Activated CD8-positive, alpha-beta T cell treated with anti-CD3 and anti-CD28 coated beads for 36 hours (primary cell): ENCODE measurements at regions not wholly inside any gene's neighbourhood (a gene's known extent, or its start where the extent isn't known, plus 50 kb on each side); places are given as distances from the start of the nearest gene placed in this dataset.

Experiments used
- ATAC-seq: fragments of 200-7000 bp; cut with Tn5 transposase; one replicate; pipeline ENCODE4 v1.10.0; 2021; ENCODE audit warnings: mild to moderate bottlenecking, moderate library complexity
- CTCF ChIA-PET: fragments of 350-600 bp; sonication (Branson Sonifier 250); formaldehyde crosslinking; loops from one replicate; lab custom pipeline; 2021; ENCODE audit warnings: antibody characterized with exemption; lab: Charles Lee
- POLR2A ChIA-PET: fragments of 350-600 bp; sonication (Branson Sonifier 250); formaldehyde crosslinking; loops from one replicate; lab custom pipeline; 2021; ENCODE audit warnings: antibody characterized with exemption; lab: Charles Lee
- DNase-seq: peaks from one replicate; pipeline ENCODE4 v3.0.0-alpha.2; 2020
- H3K27ac Mint-ChIP-seq: one replicate; pipeline ENCODE4 v1.8.0; 2021; ENCODE audit warnings: mild to moderate bottlenecking, mixed read lengths
- H3K27me3 Mint-ChIP-seq: one replicate; pipeline ENCODE4 v1.8.0; 2021; ENCODE audit warnings: mixed read lengths
- H3K36me3 Mint-ChIP-seq: one replicate; pipeline ENCODE4 v1.8.0; 2021; ENCODE audit warnings: low read depth, mixed read lengths
- H3K4me1 Mint-ChIP-seq: one replicate; pipeline ENCODE4 v1.8.0; 2021; ENCODE audit warnings: low read depth, mixed read lengths
- H3K4me3 Mint-ChIP-seq: one replicate; pipeline ENCODE4 v1.8.0; 2021; ENCODE audit warnings: mild to moderate bottlenecking, moderate library complexity, mixed read lengths
- H3K9me3 Mint-ChIP-seq: one replicate; pipeline ENCODE4 v1.8.0; 2021; ENCODE audit warnings: mixed read lengths
- CTCF ChIP-seq: fragments of 200-600 bp; IDR thresholded peaks from one replicate; pipeline ENCODE4 v1.8.0; 2022; ENCODE audit warnings: antibody characterized with exemption, mild to moderate bottlenecking
- intact Hi-C: fragments of 100-400 bp; cut with micrococcal nuclease; formaldehyde crosslinking; loops from one replicate; pipeline ENCODE4 v1.10.0; 2022

DNA sequence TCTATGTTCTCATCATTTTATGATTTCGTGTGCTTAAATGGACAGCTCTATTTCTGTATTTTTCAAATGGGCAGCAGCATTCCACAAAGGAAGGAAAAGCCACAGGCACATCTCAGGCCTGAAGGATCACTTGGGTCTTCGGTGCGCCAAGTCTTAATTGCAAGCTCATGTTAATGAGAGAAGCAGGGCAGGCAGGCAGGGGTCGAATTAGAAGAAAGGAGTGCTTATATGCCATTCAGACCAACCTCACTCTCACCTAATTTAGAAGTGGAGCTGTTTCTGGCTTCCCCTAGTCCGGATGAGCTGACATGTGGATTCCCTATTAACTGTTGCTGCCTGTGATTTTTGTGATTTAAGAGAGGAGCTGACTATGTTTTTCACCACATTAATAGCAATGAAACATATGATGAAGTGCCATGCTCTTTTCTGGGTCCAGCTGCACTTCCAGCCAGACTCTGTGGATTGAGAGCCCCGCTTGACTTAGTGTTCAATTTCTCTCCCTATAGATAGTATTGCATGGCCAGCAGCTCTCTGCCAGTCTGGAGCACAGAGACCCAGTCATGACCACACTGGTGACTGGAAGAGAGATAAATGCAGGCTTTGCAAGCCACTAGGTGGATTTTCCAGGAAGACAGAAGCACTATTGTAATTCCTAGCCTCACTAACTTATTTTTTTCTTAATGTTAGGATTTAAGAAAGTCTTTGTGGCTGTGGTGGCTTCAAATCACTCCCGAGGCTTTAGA, 373.9 kb upstream of the FAT3 start:
- ChIA-PET POLR2A (no interaction called here), CTCF (no interaction called here)
- no peaks in the 10 kb centered on the region for H3K36me3 Mint-ChIP-seq
- peaks cover 2% of the 10 kb centered on the region for H3K9me3 Mint-ChIP-seq
- TF ChIP-seq CTCF = no peak
- ATAC-seq (no peak), DNase-seq (no peak)
- intact Hi-C loops = no loop called here
- H3K4me3 Mint-ChIP-seq = no peak overlapping the region
- no peak overlapping the region for H3K27ac Mint-ChIP-seq
- H3K4me1 Mint-ChIP-seq = no peaks in the 10 kb centered on the region
- no peaks in the 10 kb centered on the region for H3K27me3 Mint-ChIP-seq

GRCh38 chr11:91850021-91850420, 374.6 kb upstream of the FAT3 start:
- ChIA-PET CTCF (no interaction called here), POLR2A (no interaction called here)
- no peaks in the 10 kb centered on the region for H3K27me3 Mint-ChIP-seq
- intact Hi-C loops = no loop called here
- no peak overlapping the region for H3K4me3 Mint-ChIP-seq
- DNase-seq (no peak), ATAC-seq (no peak)
- H3K36me3 Mint-ChIP-seq = no peaks in the 10 kb centered on the region
- no peak overlapping the region for H3K27ac Mint-ChIP-seq
- peaks cover 2% of the 10 kb centered on the region for H3K9me3 Mint-ChIP-seq
- H3K4me1 Mint-ChIP-seq = no peaks in the 10 kb centered on the region
- no peak for TF ChIP-seq CTCF

- H3K4me1 Mint-ChIP-seq = no peaks in the 10 kb centered on the region
- no peak for ATAC-seq
- H3K27me3 Mint-ChIP-seq = no peaks in the 10 kb centered on the region
- DNase-seq = no peak
- ChIA-PET POLR2A (no interaction called here), CTCF (no interaction called here)
- peaks cover 6% of the 10 kb centered on the region for H3K9me3 Mint-ChIP-seq
- intact Hi-C loops = no loop called here
- no peak overlapping the region for H3K27ac Mint-ChIP-seq
- no peaks in the 10 kb centered on the region for H3K36me3 Mint-ChIP-seq
- TF ChIP-seq CTCF = no peak
- H3K4me3 Mint-ChIP-seq = no peak overlapping the region
Observed at GRCh38 chr11:91846649-91847048, 378.0 kb upstream of the FAT3 start.

DNA sequence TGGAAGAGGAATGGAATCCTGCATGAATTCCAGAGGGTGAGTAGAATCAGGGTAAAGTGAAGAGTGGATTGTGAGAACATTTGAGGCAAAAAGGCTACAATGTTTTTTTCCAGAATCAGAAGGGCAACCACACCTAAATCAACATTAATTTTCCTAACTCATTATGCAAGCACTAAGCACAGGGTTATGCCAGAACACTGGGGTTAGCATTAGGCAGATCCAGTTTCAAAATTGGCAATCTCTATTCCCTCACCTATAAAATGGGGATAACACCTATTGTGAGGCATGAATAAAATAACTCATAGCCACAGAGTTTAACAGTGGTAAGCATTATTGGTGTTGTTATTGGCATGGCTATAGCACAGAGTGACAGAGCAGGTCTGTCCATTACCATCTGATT, 378.6 kb upstream of the FAT3 start:
- POLR2A ChIA-PET = no interaction called here
- intact Hi-C loops = no loop called here
- Mint-ChIP-seq H3K27ac (no peak overlapping the region), H3K36me3 (no peaks in the 10 kb centered on the region), H3K9me3 (peaks cover 6% of the 10 kb centered on the region), H3K4me1 (no peaks in the 10 kb centered on the region), H3K4me3 (no peak overlapping the region), H3K27me3 (no peaks in the 10 kb centered on the region)
- no peak for DNase-seq
- TF ChIP-seq CTCF = no peak
- no peak for ATAC-seq
- CTCF ChIA-PET = no interaction called here

- no peaks in the 10 kb centered on the region for H3K27me3 Mint-ChIP-seq
- peaks cover 6% of the 10 kb centered on the region for H3K9me3 Mint-ChIP-seq
- no peak overlapping the region for H3K27ac Mint-ChIP-seq
- H3K36me3 Mint-ChIP-seq = no peaks in the 10 kb centered on the region
- CTCF ChIA-PET = interaction anchor here (1.2 kb wide), 1 partner anchor 16 kb away, joined by 3 read pairs; no protein-coding TSS in a partner anchor
- ATAC-seq = no peak
- no peak for TF ChIP-seq CTCF
- intact Hi-C loops = no loop called here
- POLR2A ChIA-PET = no interaction called here
- no peaks in the 10 kb centered on the region for H3K4me1 Mint-ChIP-seq
- H3K4me3 Mint-ChIP-seq = no peak overlapping the region
- no peak for DNase-seq
Observed at GRCh38 chr11:91840640-91841240, 383.9 kb upstream of the FAT3 start.
